ENCODE measurements at regions not wholly inside any gene's neighbourhood (a gene's known extent, or its start where the extent isn't known, plus 50 kb on each side); places are given as distances from the start of the nearest gene placed in this dataset.

- H3K36me3 ChIP-seq (ENCODE audit: control insufficient read depth, insufficient read depth, low read length) = no peaks in the 10 kb centered on the region
- peak; percentile 80 to 90 for DNase-seq
- TF ChIP-seq CTCF (IDR thresholded peaks at IDR 0.05) = no peak
- WGBS (ENCODE audit: insufficient coverage) = under 1% methylated on average over 109 of the region's 110 CpGs
- Mint-ChIP-seq H3K27me3 (ENCODE audit: low read depth in 2 of 2) (peaks cover 0 to 5% of the 10 kb centered on the region in 2 donors), H3K4me3 (peak overlapping the region; percentile 89), H3K27ac (peak overlapping the region; percentile 90 to 98), H3K36me3 (no peaks in the 10 kb centered on the region), H3K9me3 (no peaks in the 10 kb centered on the region), H3K4me1 (peaks cover 31 to 35% of the 10 kb centered on the region in 2 donors)
- peak; percentile 57 to 80 (median 68) for ATAC-seq
- peak overlapping the region; percentile 96 for H3K27ac ChIP-seq (ENCODE audit: low read length)
- no peaks in the 10 kb centered on the region for H3K9me3 ChIP-seq (ENCODE audit: control insufficient read depth, insufficient read depth, low read length)
- H3K4me1 ChIP-seq (ENCODE audit: control insufficient read depth, insufficient read depth, low read length) = peaks cover 17% of the 10 kb centered on the region
- peak overlapping the region; percentile 87 for H3K4me3 ChIP-seq (ENCODE audit: low read length)
- intact Hi-C loops (cut with micrococcal nuclease) = no loop called here
- H3K27me3 ChIP-seq (ENCODE audit: control insufficient read depth, insufficient read depth, low read length) = no peaks in the 10 kb centered on the region
Measured at GRCh38 chr10:91162495-91163268, 57.8 kb upstream of the PCGF5 start.

- intact Hi-C loops (cut with micrococcal nuclease) = no loop called here
- H3K4me3 ChIP-seq (ENCODE audit: low read length) = peak overlapping the region; percentile 69
- H3K4me1 Mint-ChIP-seq = peaks cover 36 to 42% of the 10 kb centered on the region in 2 donors
Measured at GRCh38 chr10:91163269-91163868, 57.1 kb upstream of the PCGF5 start.

GRCh38 chr10:91163869-91164474, 56.5 kb upstream of the PCGF5 start:
- H3K9me3 ChIP-seq (ENCODE audit: control insufficient read depth, insufficient read depth, low read length) = no peaks in the 10 kb centered on the region
- H3K36me3 Mint-ChIP-seq = no peaks in the 10 kb centered on the region
- H3K27ac ChIP-seq (ENCODE audit: low read length) = peak overlapping the region; percentile 96
- no peaks in the 10 kb centered on the region for H3K27me3 ChIP-seq (ENCODE audit: control insufficient read depth, insufficient read depth, low read length)
- H3K4me3 Mint-ChIP-seq = peak overlapping the region; percentile 97
- H3K9me3 Mint-ChIP-seq = no peaks in the 10 kb centered on the region
- no peak for TF ChIP-seq CTCF (IDR thresholded peaks at IDR 0.05)
- H3K4me1 ChIP-seq (ENCODE audit: control insufficient read depth, insufficient read depth, low read length) = peaks cover 17% of the 10 kb centered on the region
- DNase-seq = peak; percentile 78 to 81
- ATAC-seq = peak; percentile 39 to 61 (median 57)
- H3K4me1 Mint-ChIP-seq = peaks cover 36 to 43% of the 10 kb centered on the region in 2 donors
- H3K36me3 ChIP-seq (ENCODE audit: control insufficient read depth, insufficient read depth, low read length) = no peaks in the 10 kb centered on the region
- H3K27me3 Mint-ChIP-seq (ENCODE audit: low read depth in 2 of 2) = peaks cover 0 to 5% of the 10 kb centered on the region in 2 donors
- peak overlapping the region; percentile 69 for H3K4me3 ChIP-seq (ENCODE audit: low read length)
- WGBS (ENCODE audit: insufficient coverage) = 14% methylated on average over 36 of the region's 38 CpGs
- H3K27ac Mint-ChIP-seq = peak overlapping the region; percentile 90 to 98
- intact Hi-C loops (cut with micrococcal nuclease) = loop anchor here (1.0 kb wide), 2 partner anchors 34 to 56 kb away; partner anchors contain the start of gene PCGF5

More at GRCh38 chr10:91163269-91163868, 57.1 kb upstream of the PCGF5 start:
- H3K4me3 Mint-ChIP-seq = peak overlapping the region; percentile 97
- no peaks in the 10 kb centered on the region for H3K9me3 ChIP-seq (ENCODE audit: control insufficient read depth, insufficient read depth, low read length)
- ATAC-seq (peak; percentile 44 to 77 (median 66)), DNase-seq (peak; percentile 75 to 93)
- H3K36me3 Mint-ChIP-seq = no peaks in the 10 kb centered on the region
- peak overlapping the region; percentile 96 for H3K27ac ChIP-seq (ENCODE audit: low read length)
- H3K36me3 ChIP-seq (ENCODE audit: control insufficient read depth, insufficient read depth, low read length) = no peaks in the 10 kb centered on the region
- peak overlapping the region; percentile 90 to 98 for H3K27ac Mint-ChIP-seq
- H3K27me3 ChIP-seq (ENCODE audit: control insufficient read depth, insufficient read depth, low read length) = no peaks in the 10 kb centered on the region
- 0% methylated on average over 77 of the region's 77 CpGs for WGBS (ENCODE audit: insufficient coverage)
- H3K9me3 Mint-ChIP-seq = no peaks in the 10 kb centered on the region
- no peak for TF ChIP-seq CTCF (IDR thresholded peaks at IDR 0.05)
- H3K27me3 Mint-ChIP-seq (ENCODE audit: low read depth in 2 of 2) = peaks cover 0 to 5% of the 10 kb centered on the region in 2 donors
- peaks cover 17% of the 10 kb centered on the region for H3K4me1 ChIP-seq (ENCODE audit: control insufficient read depth, insufficient read depth, low read length)
